Gastroesophageal sphincter (tissue), 4 donors: ENCODE measurements at regions not wholly inside any gene's neighbourhood (a gene's known extent, or its start where the extent isn't known, plus 50 kb on each side); places are given as distances from the start of the nearest gene placed in this dataset.

ENCODE experiments used
- ATAC-seq: fragments of 150-250 bp; one replicate; pipeline ENCODE4 v1.9.1; 2016; ENCODE audit warnings: mild to moderate bottlenecking, moderate library complexity
- H3K27ac ChIP-seq, 4 donors: fragments of 200-600 bp; sonication (generic) in 3 of 4; 1 replicate in 3 of 4; 2 replicates in 1 of 4; pipeline ENCODE4 v1.5.1; 2016 to 2019
- H3K27me3 ChIP-seq: fragments of 200-600 bp; sonication (generic); one replicate; pipeline ENCODE4 v1.5.1; 2019
- H3K36me3 ChIP-seq, 2 donors: fragments of 200-600 bp; sonication (generic); one replicate each; pipeline ENCODE4 v1.5.1; 2019; ENCODE audit warnings: control low read depth in 1 of 2
- H3K4me1 ChIP-seq, 3 donors: fragments of 200-600 bp; sonication (generic); 1 replicate in 2 of 3; 2 replicates in 1 of 3; pipeline ENCODE4 v1.5.1; 2016 to 2019; ENCODE audit warnings: control low read depth in 2 of 3
- H3K4me3 ChIP-seq, 2 donors: fragments of 200-600 bp; sonication (generic); one replicate each; pipeline ENCODE4 v1.5.1; 2019; ENCODE audit warnings: mild to moderate bottlenecking in 1 of 2, moderate library complexity in 1 of 2
- H3K9me3 ChIP-seq, 3 donors: fragments of 200-600 bp; sonication (generic); one replicate each; pipeline ENCODE4 v1.5.1; 2017 to 2019; ENCODE audit warnings: control low read depth in 2 of 3
- EP300 ChIP-seq: sonication (generic); formaldehyde crosslinking; IDR thresholded peaks from one replicate; pipeline ENCODE4 v1.6.1; 2017; ENCODE audit warnings: antibody characterized with exemption, mild to moderate bottlenecking
- POLR2A ChIP-seq, 2 donors: fragments of 450-650 bp; IDR thresholded peaks; one replicate each; pipeline ENCODE4 v1.6.1; 2017; ENCODE audit warnings: antibody characterized with exemption in 2 of 2, mild to moderate bottlenecking in 2 of 2, moderate library complexity in 1 of 2
- POLR2AphosphoS5 ChIP-seq: sonication (generic); formaldehyde crosslinking; IDR thresholded peaks from one replicate; pipeline ENCODE4 v1.6.1; 2017; ENCODE audit warnings: antibody characterized with exemption
- WGBS, 2 donors: methylation state at CpG; one replicate each; pipeline ENCODE4 v1.1.5; 2018; ENCODE audit warnings: low coverage in 1 of 2; 5-methylcytosine and 5-hydroxymethylcytosine counted together
- TF ChIP-seq, protein P1 (sequence below), 4 experiments: fragments of 200-600 bp in 2 of 4; fragments of 450-650 bp in 2 of 4; sonication (generic) in 1 of 4; IDR thresholded peaks; one replicate each; pipeline ENCODE4 v1.5.1; 2017 to 2019; ENCODE audit warnings: antibody characterized with exemption in 4 of 4, mild to moderate bottlenecking in 2 of 4, moderate library complexity in 2 of 4

DNA sequence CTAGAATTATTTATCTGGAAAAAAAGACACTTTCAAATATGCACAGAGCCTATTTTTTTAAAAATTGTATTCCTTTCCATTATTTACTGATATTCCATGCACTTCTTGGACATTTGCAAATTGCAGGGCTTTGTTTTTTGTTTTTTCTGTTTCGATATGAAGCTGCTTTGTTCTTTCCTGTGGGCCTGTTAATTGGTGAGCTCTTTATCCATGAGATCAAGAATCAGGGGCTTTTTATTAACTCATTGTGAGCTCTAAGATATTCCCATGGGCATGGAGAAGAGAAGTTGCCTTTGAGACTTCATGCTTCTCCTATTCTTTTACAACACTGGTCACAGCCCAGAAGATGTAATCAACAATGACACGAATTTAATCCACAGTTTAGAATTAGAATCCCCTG, 145.1 kb downstream of the SAMD5 start:
- H3K4me3 ChIP-seq: no peak overlapping the region
- ATAC-seq: no peak
- no peaks in the 10 kb centered on the region for H3K9me3 ChIP-seq
- 56 to 60% methylated on average over 2 of the region's 2 CpGs for WGBS, 2 donors
- H3K27ac ChIP-seq: no peak overlapping the region
- TF ChIP-seq POLR2A (IDR thresholded peaks at IDR 0.05): no peak
- TF ChIP-seq, protein P1, sequence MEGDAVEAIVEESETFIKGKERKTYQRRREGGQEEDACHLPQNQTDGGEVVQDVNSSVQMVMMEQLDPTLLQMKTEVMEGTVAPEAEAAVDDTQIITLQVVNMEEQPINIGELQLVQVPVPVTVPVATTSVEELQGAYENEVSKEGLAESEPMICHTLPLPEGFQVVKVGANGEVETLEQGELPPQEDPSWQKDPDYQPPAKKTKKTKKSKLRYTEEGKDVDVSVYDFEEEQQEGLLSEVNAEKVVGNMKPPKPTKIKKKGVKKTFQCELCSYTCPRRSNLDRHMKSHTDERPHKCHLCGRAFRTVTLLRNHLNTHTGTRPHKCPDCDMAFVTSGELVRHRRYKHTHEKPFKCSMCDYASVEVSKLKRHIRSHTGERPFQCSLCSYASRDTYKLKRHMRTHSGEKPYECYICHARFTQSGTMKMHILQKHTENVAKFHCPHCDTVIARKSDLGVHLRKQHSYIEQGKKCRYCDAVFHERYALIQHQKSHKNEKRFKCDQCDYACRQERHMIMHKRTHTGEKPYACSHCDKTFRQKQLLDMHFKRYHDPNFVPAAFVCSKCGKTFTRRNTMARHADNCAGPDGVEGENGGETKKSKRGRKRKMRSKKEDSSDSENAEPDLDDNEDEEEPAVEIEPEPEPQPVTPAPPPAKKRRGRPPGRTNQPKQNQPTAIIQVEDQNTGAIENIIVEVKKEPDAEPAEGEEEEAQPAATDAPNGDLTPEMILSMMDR (IDR thresholded peaks at IDR 0.05): no peak
- TF ChIP-seq POLR2AphosphoS5: no peak
- no peak for TF ChIP-seq EP300
- no peaks in the 10 kb centered on the region for H3K36me3 ChIP-seq
- no peaks in the 10 kb centered on the region for H3K27me3 ChIP-seq
- no peaks in the 10 kb centered on the region for H3K4me1 ChIP-seq

- no peak overlapping the region for H3K4me3 ChIP-seq
- TF ChIP-seq POLR2A (IDR thresholded peaks at IDR 0.05): no peak
- no peaks in the 10 kb centered on the region for H3K9me3 ChIP-seq
- no peaks in the 10 kb centered on the region for H3K4me1 ChIP-seq
- ATAC-seq: no peak
- H3K27me3 ChIP-seq: no peaks in the 10 kb centered on the region
- no peak overlapping the region for H3K27ac ChIP-seq
- no peaks in the 10 kb centered on the region for H3K36me3 ChIP-seq
- WGBS, 2 donors: 65 to 70% methylated on average over 4 to 5 of the region's 5 CpGs
Measured at GRCh38 chr6:147654103-147654845, 145.8 kb downstream of the SAMD5 start.

DNA sequence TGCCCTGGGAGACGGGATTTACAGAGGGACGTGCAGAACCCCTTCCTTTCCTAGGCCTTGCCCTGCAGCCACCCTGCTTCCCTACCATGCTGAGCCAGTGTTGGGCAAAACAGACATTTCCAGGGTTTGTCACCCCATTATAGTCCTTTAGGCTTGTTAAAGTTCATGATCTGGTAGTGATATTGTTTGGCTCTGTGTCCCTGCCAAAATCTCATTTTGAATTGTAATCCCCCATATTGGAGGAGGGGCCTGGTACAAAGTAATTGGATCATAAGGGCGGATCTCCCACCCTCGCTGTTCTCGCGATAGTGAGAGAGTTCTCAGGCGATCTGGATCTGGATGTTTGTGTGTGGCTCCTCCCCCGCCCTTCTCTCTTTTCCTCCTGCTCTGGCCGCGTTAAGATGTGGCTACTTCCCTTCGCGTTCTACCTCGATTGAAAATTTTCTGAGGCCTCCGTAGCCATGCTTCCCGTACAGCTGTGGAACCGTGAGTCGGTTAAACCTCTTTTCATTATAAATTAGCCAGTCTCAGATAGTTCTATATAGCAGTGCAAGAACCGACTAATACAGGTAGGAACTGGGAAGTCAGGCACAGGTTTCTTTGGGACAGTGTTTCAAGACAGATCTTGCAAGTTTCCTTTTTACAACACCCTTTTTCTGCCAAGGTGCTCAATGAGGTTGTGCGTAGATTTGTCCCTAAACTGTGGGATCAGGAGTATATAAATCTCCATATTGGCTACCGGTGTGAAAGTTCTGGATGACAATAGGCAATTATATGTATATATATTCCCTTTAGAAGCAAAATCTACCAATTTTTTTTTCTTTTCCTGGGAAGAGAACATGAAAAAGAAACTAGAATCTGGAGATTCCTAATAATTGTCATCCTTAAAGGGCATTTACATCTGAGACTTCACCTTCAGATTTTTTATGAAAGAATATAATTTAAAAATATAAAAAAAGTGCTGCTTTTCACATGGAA, 152.1 kb downstream of the SAMD5 start:
- H3K27me3 ChIP-seq: no peaks in the 10 kb centered on the region
- no peak for ATAC-seq
- H3K4me3 ChIP-seq: no peak overlapping the region
- H3K4me1 ChIP-seq: no peaks in the 10 kb centered on the region
- H3K27ac ChIP-seq: no peak overlapping the region
- no peak for TF ChIP-seq POLR2A (IDR thresholded peaks at IDR 0.05)
- TF ChIP-seq EP300: no peak
- TF ChIP-seq, protein P1 (IDR thresholded peaks at IDR 0.05): no peak
- no peak for TF ChIP-seq POLR2AphosphoS5
- H3K36me3 ChIP-seq: no peaks in the 10 kb centered on the region
- H3K9me3 ChIP-seq: no peaks in the 10 kb centered on the region
- WGBS, 2 donors: 92 to 100% methylated on average over 3 to 20 of the region's 20 CpGs

GRCh38 chr6:147662646-147663045, 154.2 kb downstream of the SAMD5 start:
- Histone ChIP-seq H3K27me3 (no peaks in the 10 kb centered on the region), H3K4me1 (no peaks in the 10 kb centered on the region), H3K36me3 (no peaks in the 10 kb centered on the region), H3K4me3 (no peak overlapping the region), H3K9me3 (no peaks in the 10 kb centered on the region), H3K27ac (no peak overlapping the region)
- ATAC-seq: no peak
- TF ChIP-seq POLR2AphosphoS5 (no peak), EP300 (no peak), POLR2A (IDR thresholded peaks at IDR 0.05) (no peak)
- TF ChIP-seq, protein P1 (IDR thresholded peaks at IDR 0.05): no peak
- WGBS, 2 donors: 86 to 91% methylated on average over 1 of the region's 1 CpG

GRCh38 chr6:147664092-147664491, 155.6 kb downstream of the SAMD5 start:
- H3K27ac ChIP-seq: no peak overlapping the region
- peaks cover 0 to 4% (median 0%) of the 10 kb centered on the region in 3 donors for H3K9me3 ChIP-seq
- WGBS, 2 donors: 83 to 88% methylated on average over 2 of the region's 2 CpGs
- no peaks in the 10 kb centered on the region for H3K27me3 ChIP-seq
- TF ChIP-seq EP300 (no peak), POLR2AphosphoS5 (no peak), POLR2A (IDR thresholded peaks at IDR 0.05) (no peak)
- TF ChIP-seq, protein P1 (IDR thresholded peaks at IDR 0.05): no peak
- no peaks in the 10 kb centered on the region for H3K4me1 ChIP-seq
- no peaks in the 10 kb centered on the region for H3K36me3 ChIP-seq
- H3K4me3 ChIP-seq: no peak overlapping the region
- no peak for ATAC-seq
